HCT116 (cell line): ENCODE measurements at regions not wholly inside any gene's neighbourhood (a gene's known extent, or its start where the extent isn't known, plus 50 kb on each side); places are given as distances from the start of the nearest gene placed in this dataset.

Experiments used
- ATAC-seq: fragments of 200-7000 bp; cut with Tn5 transposase; 2 replicates; pipeline ENCODE4 v1.9.1; 2020; ENCODE audit warnings: mild to moderate bottlenecking, moderate library complexity
- BruUV-seq: library from RNA; stranded (reverse); fragments of 400-500 nt; replicated peaks from 2 replicates; lab custom pipeline; 2021; lab: Mats Ljungman, UMichigan
- CTCF ChIA-PET: fragments of 300-600 bp; sonication (Branson Sonifier 250); formaldehyde crosslinking; loops from one replicate; lab custom pipeline; 2021; ENCODE audit warnings: antibody characterized with exemption; lab: Charles Lee
- POLR2A ChIA-PET: fragments of 300-600, 350-600 bp; sonication (Branson Sonifier 250); formaldehyde crosslinking; loops from one replicate; lab custom pipeline; 2021; ENCODE audit warnings: antibody characterized with exemption; lab: Charles Lee
- RAD21 ChIA-PET, 2 experiments: fragments of 300-600 bp; sonication (Branson Sonifier 250); formaldehyde crosslinking; loops; one replicate each; lab custom pipeline; 2023; ENCODE audit warnings: low total read pairs in 2 of 2; ENCODE audit not compliant: uncharacterized antibody in 2 of 2, unreplicated experiment in 2 of 2, low non-redundant PET in 1 of 2; lab: Charles Lee
- DNase-seq: peaks from one replicate; pipeline ENCODE4 v3.0.0-alpha.2; 2010; ENCODE audit warnings: low read depth, low spot score
- H2AFZ ChIP-seq: fragments of 200-600 bp; shearing (Covaris generic), sonication (generic); 2 replicates; pipeline ENCODE4 v1.6.1; 2017; ENCODE audit warnings: low read depth, mixed run types, mixed read lengths, antibody characterized with exemption, low read length; ENCODE audit not compliant: poor library complexity, severe bottlenecking
- H3K27ac ChIP-seq: 2 replicates; pipeline ENCODE4 v1.5.1; 2012; ENCODE audit warnings: low read depth, low read length
- H3K27me3 ChIP-seq: fragments of 200-600 bp; sonication (generic); 2 replicates; pipeline ENCODE4 v1.6.1; 2016; ENCODE audit warnings: mixed run types, low read length, mixed read lengths; ENCODE audit not compliant: insufficient read depth
- H3K36me3 ChIP-seq, 2 experiments: fragments of 200-500 bp in 1 of 2; fragments of 200-600 bp in 1 of 2; sonication (Bioruptor generic) in 1 of 2; sonication (generic) in 1 of 2; 2 replicates each; pipeline versions ENCODE4 v1.5.1 to v1.6.1; 2014 to 2016; ENCODE audit warnings: low read length in 2 of 2, inconsistent platforms in 1 of 2, mixed read lengths in 1 of 2, mixed run types in 1 of 2; ENCODE audit not compliant: insufficient read depth in 2 of 2, control insufficient read depth in 1 of 2
- H3K4me1 ChIP-seq, 2 experiments: fragments of 200-600 bp in 1 of 2; sonication (generic) in 1 of 2; 2 replicates each; pipeline versions ENCODE4 v1.5.1 to v1.6.1; 2012 to 2017; ENCODE audit warnings: low read length in 2 of 2, inconsistent platforms in 1 of 2, mild to moderate bottlenecking in 1 of 2, mixed read lengths in 1 of 2, mixed run types in 1 of 2, moderate library complexity in 1 of 2; ENCODE audit not compliant: insufficient read depth in 2 of 2, control insufficient read depth in 1 of 2
- H3K4me2 ChIP-seq: fragments of 200-600 bp; sonication (generic); 2 replicates; pipeline ENCODE4 v1.6.1; 2017; ENCODE audit warnings: mixed run types, low read length, mixed read lengths
- H3K4me3 ChIP-seq, 2 experiments: fragments of 200-600 bp in 1 of 2; sonication (generic) in 1 of 2; replicated peaks in 1 of 2; 2 replicates each; pipeline ENCODE4 v1.5.1; 2011 to 2016; ENCODE audit warnings: low read length in 2 of 2, control low read depth in 1 of 2, low read depth in 1 of 2, mild to moderate bottlenecking in 1 of 2, mixed read lengths in 1 of 2, mixed run types in 1 of 2
- H3K79me2 ChIP-seq: fragments of 200-600 bp; sonication (generic); 2 replicates; pipeline ENCODE4 v1.6.1; 2017; ENCODE audit warnings: mild to moderate bottlenecking, mixed run types, low read length, moderate library complexity, mixed read lengths; ENCODE audit not compliant: insufficient read depth
- H3K9ac ChIP-seq: fragments of 200-600 bp; sonication (generic); 2 replicates; pipeline ENCODE4 v1.6.1; 2016; ENCODE audit warnings: low read length, mixed read lengths
- H3K9me2 ChIP-seq: fragments of 200-600 bp; sonication (generic), shearing (Covaris generic); 2 replicates; pipeline ENCODE4 v1.6.1; 2017; ENCODE audit warnings: mixed run types, mild to moderate bottlenecking, moderate library complexity; ENCODE audit not compliant: insufficient read depth
- H3K9me3 ChIP-seq, 2 experiments: fragments of 200-500 bp in 1 of 2; fragments of 200-600 bp in 1 of 2; sonication (Bioruptor generic) in 1 of 2; sonication (generic) in 1 of 2; 2 replicates each; pipeline ENCODE4 v1.6.1; 2014 to 2017; ENCODE audit warnings: low read length in 2 of 2, mixed read lengths in 2 of 2, inconsistent platforms in 1 of 2, low read depth in 1 of 2, mild to moderate bottlenecking in 1 of 2, mixed run types in 1 of 2, moderate library complexity in 1 of 2; ENCODE audit not compliant: control insufficient read depth in 1 of 2, insufficient read depth in 1 of 2
- H4K20me1 ChIP-seq: fragments of 200-600 bp; sonication (generic), shearing (Covaris generic); 2 replicates; pipeline ENCODE4 v1.6.1; 2017; ENCODE audit warnings: mixed run types, mild to moderate bottlenecking, moderate library complexity; ENCODE audit not compliant: insufficient read depth
- ATF3 ChIP-seq: IDR thresholded peaks from 2 replicates; pipeline ENCODE4 v1.6.1; 2012
- CTCF ChIP-seq, 3 experiments: fragments of 200-600 bp in 1 of 3; sonication (generic) in 1 of 3; IDR thresholded peaks in 2 of 3; conservative IDR thresholded peaks in 1 of 3; 2 replicates each; pipeline ENCODE4 v1.5.1; 2012 to 2017; ENCODE audit warnings: low read depth in 2 of 3, low read length in 2 of 3, antibody characterized with exemption in 1 of 3, borderline replicate concordance in 1 of 3, control low read depth in 1 of 3, mild to moderate bottlenecking in 1 of 3, mixed read lengths in 1 of 3, mixed run types in 1 of 3, moderate library complexity in 1 of 3; ENCODE audit not compliant: insufficient read depth in 1 of 3
- FOSL1 ChIP-seq: IDR thresholded peaks from 2 replicates; pipeline ENCODE4 v1.6.1; 2012; ENCODE audit warnings: low read depth
- RAD21 ChIP-seq: IDR thresholded peaks from 2 replicates; pipeline ENCODE4 v1.6.1; 2012; ENCODE audit warnings: low read depth, mild to moderate bottlenecking
- REST ChIP-seq: IDR thresholded peaks from 2 replicates; pipeline ENCODE4 v1.6.1; 2012; ENCODE audit warnings: low read depth
- TCF7L2 ChIP-seq: IDR thresholded peaks from 2 replicates; pipeline ENCODE4 v1.7.0; 2011; ENCODE audit warnings: borderline replicate concordance, inconsistent platforms; ENCODE audit not compliant: insufficient read depth, insufficient read length; ENCODE audit errors: extremely low read depth
- YY1 ChIP-seq: IDR thresholded peaks from 2 replicates; pipeline ENCODE4 v1.6.1; 2011; ENCODE audit warnings: low read length, low read depth, moderate library complexity, mild to moderate bottlenecking; ENCODE audit not compliant: insufficient replicate concordance; ENCODE audit errors: extremely low read depth
- ZFX ChIP-seq: fragments of 450-650 bp; IDR thresholded peaks from 2 replicates; pipeline ENCODE4 v1.6.1; 2017
- ZNF274 ChIP-seq: fragments of 200-500 bp; sonication (Bioruptor generic); IDR thresholded peaks from 2 replicates; pipeline ENCODE4 v1.6.1; 2014; ENCODE audit warnings: mild to moderate bottlenecking, low read depth, low read length, inconsistent platforms
- intact Hi-C: fragments of 100-400 bp; cut with micrococcal nuclease; formaldehyde crosslinking; loops from 2 replicates; pipeline ENCODE4 v1.10.0; 2022

- POLR2A ChIA-PET, result no interaction called here
- RAD21 ChIA-PET, result no interaction called here
- Histone ChIP-seq H3K9me3 (no peaks in the 10 kb centered on the region), H3K4me2 (no peak overlapping the region), H3K4me3 (no peak overlapping the region), H4K20me1 (no peaks in the 10 kb centered on the region), H3K9ac (no peak overlapping the region), H2AFZ (no peak overlapping the region), H3K27me3 (0 out of 2 replicates have a peak, but pooled peaks cover 3% of the 10 kb centered on the region), H3K36me3 (no peaks in the 10 kb centered on the region), H3K27ac (no peak overlapping the region), H3K79me2 (no peaks in the 10 kb centered on the region), H3K9me2 (no peaks in the 10 kb centered on the region), H3K4me1 (no peaks in the 10 kb centered on the region)
- ATAC-seq, result no peak
- no peak for DNase-seq
- CTCF ChIA-PET, result no interaction called here
- no TSS peak for BruUV-seq
- no peak for TF ChIP-seq ATF3
- no peak for TF ChIP-seq ZFX
- no peak for TF ChIP-seq TCF7L2
- intact Hi-C loops, result no loop called here
These were observed 151.8 kb upstream of the COL5A1 start for GRCh38 chr9:134489621-134490408.

- no peaks in the 10 kb centered on the region for H3K36me3 ChIP-seq
- 0 out of 2 replicates have a peak, but pooled peaks cover 3% of the 10 kb centered on the region for H3K27me3 ChIP-seq
- H3K9ac ChIP-seq, result no peak overlapping the region
- ChIA-PET CTCF (no interaction called here), RAD21 (no interaction called here), POLR2A (no interaction called here)
- DNase-seq, result no peak
- no peak overlapping the region for H3K27ac ChIP-seq
- H4K20me1 ChIP-seq, result no peaks in the 10 kb centered on the region
- no peak overlapping the region for H3K4me3 ChIP-seq
- no peaks in the 10 kb centered on the region for H3K9me3 ChIP-seq
- no peak overlapping the region for H3K4me2 ChIP-seq
- BruUV-seq, result no TSS peak
- no peaks in the 10 kb centered on the region for H3K9me2 ChIP-seq
- TF ChIP-seq CTCF (IDR thresholded peaks at IDR 0.05 in 2 of 3, conservative IDR thresholded peaks at IDR 0.05 in 1 of 3; ENCODE audit: borderline replicate concordance in 1 of 3, insufficient read depth in 1 of 3, low read depth in 2 of 3, low read length in 2 of 3) (no peak), FOSL1 (no peak), RAD21 (no peak), ZNF274 (no peak), YY1 (no peak), TCF7L2 (no peak), REST (no peak)
- no peak overlapping the region for H2AFZ ChIP-seq
- no peaks in the 10 kb centered on the region for H3K4me1 ChIP-seq
- intact Hi-C loops, result no loop called here
- H3K79me2 ChIP-seq, result no peaks in the 10 kb centered on the region
- ATAC-seq, result no peak
These were observed 151.2 kb upstream of the COL5A1 start for GRCh38 chr9:134490446-134490845.
